HUES64 (cell line): ENCODE measurements at regions not wholly inside any gene's neighbourhood (a gene's known extent, or its start where the extent isn't known, plus 50 kb on each side); places are given as distances from the start of the nearest gene placed in this dataset.

Experiments used
- H3K27ac ChIP-seq: 2 replicates; pipeline ENCODE4 v1.7.0; 2013; ENCODE audit warnings: low read depth, low read length, inconsistent platforms
- H3K27me3 ChIP-seq: 2 replicates; pipeline ENCODE4 v1.6.1; 2013; ENCODE audit warnings: mild to moderate bottlenecking, low read length; ENCODE audit not compliant: insufficient read depth
- H3K36me3 ChIP-seq: 2 replicates; pipeline ENCODE4 v1.6.1; 2013; ENCODE audit warnings: mild to moderate bottlenecking, low read length; ENCODE audit not compliant: insufficient read depth
- H3K4me1 ChIP-seq: 2 replicates; pipeline ENCODE4 v1.6.1; 2013; ENCODE audit warnings: mild to moderate bottlenecking, low read length, moderate library complexity; ENCODE audit not compliant: insufficient read depth
- H3K4me3 ChIP-seq: 2 replicates; pipeline ENCODE4 v1.5.1; 2013; ENCODE audit warnings: mild to moderate bottlenecking, low read length, moderate library complexity
- H3K9ac ChIP-seq: 2 replicates; pipeline ENCODE4 v1.6.1; 2013; ENCODE audit warnings: mild to moderate bottlenecking, low read depth, low read length
- H3K9me3 ChIP-seq: 2 replicates; pipeline ENCODE4 v1.6.1; 2013; ENCODE audit warnings: low read depth, low read length; ENCODE audit not compliant: insufficient read depth
- WGBS: fragments of 150-250, 120-280 bp; methylation state at CpG from one replicate; pipeline ENCODE4 v1.1.7; 2013; ENCODE audit warnings: missing lambda C conversion rate; 5-methylcytosine and 5-hydroxymethylcytosine counted together

DNA sequence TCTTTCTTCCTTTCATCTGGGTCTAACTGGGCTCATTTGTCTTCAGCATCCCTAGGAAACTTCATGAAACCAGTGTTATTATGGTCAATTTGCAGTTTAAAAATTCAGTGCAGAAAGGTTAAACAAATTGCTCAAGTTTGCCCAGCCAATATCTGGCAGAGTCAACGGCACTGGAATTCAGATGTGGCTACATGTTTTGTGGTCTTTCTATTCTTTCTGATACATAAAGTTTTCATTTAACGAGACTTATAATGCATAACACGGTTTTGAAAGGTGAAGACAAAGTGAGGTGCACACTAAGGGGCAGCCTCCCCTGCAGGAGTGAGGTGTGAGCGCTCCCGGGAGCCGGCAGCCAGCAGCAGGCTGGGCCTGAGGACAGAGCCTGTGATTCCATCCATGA, 164.6 kb downstream of the RTP5 start:
- WGBS: 91% methylated on average over 6 of the region's 6 CpGs
- Histone ChIP-seq H3K9me3 (no peaks in the 10 kb centered on the region), H3K27me3 (peaks cover 86% of the 10 kb centered on the region)

DNA sequence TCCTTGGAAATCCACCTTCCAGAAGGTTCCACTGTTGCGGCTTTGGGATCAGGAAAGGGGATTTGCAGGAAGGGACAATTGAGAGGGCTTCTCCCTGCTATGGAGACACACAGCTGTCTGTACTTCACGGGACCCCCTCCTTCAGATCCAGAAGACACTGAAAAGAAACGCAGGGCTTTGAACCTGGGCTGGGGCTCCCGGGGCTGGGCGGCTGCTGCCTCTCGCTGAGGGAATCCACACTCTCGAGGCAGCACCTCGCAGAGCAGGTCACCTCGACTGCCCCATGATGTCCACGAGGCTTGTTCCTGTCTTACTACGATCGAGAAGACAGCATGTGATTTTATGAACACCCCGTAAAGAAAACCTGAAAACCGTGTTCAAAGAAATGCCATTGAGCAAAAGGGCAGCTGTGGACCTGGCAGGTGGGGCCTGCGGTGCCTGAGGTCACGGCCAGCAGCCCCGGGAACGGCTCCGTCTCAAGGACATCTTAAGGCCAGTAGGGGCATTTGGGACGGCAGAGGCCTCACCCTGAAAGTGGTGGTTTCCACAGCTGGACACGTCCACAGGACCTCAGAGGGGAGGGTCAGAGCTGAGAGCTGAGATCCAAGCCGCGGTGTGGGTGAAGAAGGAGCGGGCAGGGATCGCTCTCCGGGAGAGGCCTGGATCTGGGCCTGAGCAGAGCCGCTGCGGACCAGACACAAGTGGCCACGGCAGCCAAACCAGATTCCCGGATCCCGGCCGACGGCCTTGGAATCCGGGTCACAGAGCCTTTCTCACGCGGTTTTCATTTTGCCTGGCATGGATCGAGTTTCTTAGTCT, 165.7 kb downstream of the RTP5 start:
- Histone ChIP-seq H3K4me3 (no peak overlapping the region), H3K27me3 (peaks cover 93% of the 10 kb centered on the region), H3K9ac (no peak overlapping the region), H3K9me3 (no peaks in the 10 kb centered on the region), H3K4me1 (no peaks in the 10 kb centered on the region), H3K27ac (no peak overlapping the region), H3K36me3 (no peaks in the 10 kb centered on the region)
- WGBS: 91% methylated on average over 37 of the region's 37 CpGs

More for the DNA sequence above, 164.6 kb downstream of the RTP5 start:
- Histone ChIP-seq H3K4me1 (no peaks in the 10 kb centered on the region), H3K27ac (no peak overlapping the region), H3K4me3 (no peak overlapping the region), H3K9ac (no peak overlapping the region), H3K36me3 (no peaks in the 10 kb centered on the region)

GRCh38 chr2:242035858-242036652, 166.5 kb downstream of the RTP5 start:
- peaks cover 99% of the 10 kb centered on the region for H3K27me3 ChIP-seq

GRCh38 chr2:242036653-242036950, 167.1 kb downstream of the RTP5 start:
- Histone ChIP-seq H3K36me3 (no peaks in the 10 kb centered on the region), H3K4me3 (no peak overlapping the region), H3K4me1 (no peaks in the 10 kb centered on the region), H3K9ac (no peak overlapping the region), H3K9me3 (no peaks in the 10 kb centered on the region), H3K27me3 (peaks cover 99% of the 10 kb centered on the region), H3K27ac (no peak overlapping the region)
- 83% methylated on average over 7 of the region's 7 CpGs for WGBS

More at GRCh38 chr2:242035858-242036652, 166.5 kb downstream of the RTP5 start:
- H3K27ac ChIP-seq: no peak overlapping the region
- H3K36me3 ChIP-seq: no peaks in the 10 kb centered on the region
- H3K9me3 ChIP-seq: no peaks in the 10 kb centered on the region
- H3K4me1 ChIP-seq: no peaks in the 10 kb centered on the region
- no peak overlapping the region for H3K4me3 ChIP-seq
- 92% methylated on average over 17 of the region's 17 CpGs for WGBS
- no peak overlapping the region for H3K9ac ChIP-seq

DNA sequence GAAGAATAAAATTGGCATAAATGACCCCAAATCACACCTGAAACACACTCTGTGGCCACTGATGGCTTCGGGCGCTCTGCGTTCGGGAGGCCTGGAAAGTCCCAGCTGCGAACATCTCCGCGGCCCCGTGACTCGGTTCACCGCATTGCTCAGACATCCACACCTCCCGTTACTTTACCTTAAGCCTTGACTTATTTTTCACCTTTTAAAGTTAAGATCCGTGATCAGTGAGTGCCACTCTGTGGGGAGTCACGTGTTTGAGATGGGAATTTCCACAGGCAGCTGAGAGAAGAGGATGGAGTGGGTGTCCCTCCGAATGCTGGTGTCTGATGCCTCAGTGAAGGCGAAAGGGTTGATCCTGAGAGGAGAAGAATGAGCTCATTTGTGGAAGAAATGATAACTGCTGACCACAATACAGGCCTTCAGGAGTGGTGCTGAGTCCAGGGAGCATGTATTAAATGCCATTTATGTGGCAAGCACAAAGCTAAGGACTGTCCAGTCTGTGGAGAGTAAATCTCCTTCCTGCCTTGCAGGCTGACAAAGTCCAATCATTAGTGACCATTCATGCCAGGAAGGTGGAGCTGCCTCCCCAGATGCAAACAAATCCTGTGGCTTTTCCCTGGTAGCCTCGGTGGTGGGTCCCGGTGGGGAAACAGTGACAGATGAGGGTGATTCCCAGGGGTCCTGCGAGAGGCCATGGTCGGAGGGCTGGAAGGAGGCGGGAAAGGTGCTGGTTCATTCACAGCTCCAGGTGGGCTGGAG, 168.8 kb downstream of the RTP5 start:
- Histone ChIP-seq H3K27ac (no peak overlapping the region), H3K27me3 (peaks cover 100% of the 10 kb centered on the region), H3K36me3 (no peaks in the 10 kb centered on the region), H3K4me3 (no peak overlapping the region), H3K9me3 (no peaks in the 10 kb centered on the region), H3K9ac (no peak overlapping the region), H3K4me1 (no peaks in the 10 kb centered on the region)
- WGBS: 90% methylated on average over 20 of the region's 20 CpGs

GRCh38 chr2:242038928-242039341, 169.4 kb downstream of the RTP5 start:
- Histone ChIP-seq H3K36me3 (no peaks in the 10 kb centered on the region), H3K4me3 (no peak overlapping the region), H3K27ac (no peak overlapping the region), H3K9ac (no peak overlapping the region), H3K27me3 (peaks cover 100% of the 10 kb centered on the region), H3K9me3 (no peaks in the 10 kb centered on the region), H3K4me1 (no peaks in the 10 kb centered on the region)
- 74% methylated on average over 12 of the region's 13 CpGs for WGBS

DNA sequence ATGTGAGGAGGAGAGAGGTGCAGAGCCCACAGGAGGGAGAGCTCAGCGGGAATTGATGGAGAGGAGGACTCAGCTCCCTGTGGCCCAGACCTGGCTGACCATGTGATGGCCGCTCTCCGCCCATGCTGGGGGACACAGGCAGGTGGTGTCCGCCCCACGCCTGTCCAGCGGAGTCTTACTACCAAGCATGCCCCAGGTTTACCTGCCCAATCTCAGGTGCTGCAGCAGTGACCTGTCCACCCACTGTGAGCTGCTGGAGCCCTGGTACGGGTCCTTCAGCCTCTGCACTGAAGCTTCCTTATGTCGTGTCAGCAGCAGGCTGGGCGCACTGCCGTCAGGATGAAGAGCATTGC, 170.8 kb downstream of the RTP5 start:
- WGBS: 83% methylated on average over 10 of the region's 10 CpGs
- H3K27me3 ChIP-seq: peaks cover 100% of the 10 kb centered on the region
- H3K9me3 ChIP-seq: no peaks in the 10 kb centered on the region

DNA sequence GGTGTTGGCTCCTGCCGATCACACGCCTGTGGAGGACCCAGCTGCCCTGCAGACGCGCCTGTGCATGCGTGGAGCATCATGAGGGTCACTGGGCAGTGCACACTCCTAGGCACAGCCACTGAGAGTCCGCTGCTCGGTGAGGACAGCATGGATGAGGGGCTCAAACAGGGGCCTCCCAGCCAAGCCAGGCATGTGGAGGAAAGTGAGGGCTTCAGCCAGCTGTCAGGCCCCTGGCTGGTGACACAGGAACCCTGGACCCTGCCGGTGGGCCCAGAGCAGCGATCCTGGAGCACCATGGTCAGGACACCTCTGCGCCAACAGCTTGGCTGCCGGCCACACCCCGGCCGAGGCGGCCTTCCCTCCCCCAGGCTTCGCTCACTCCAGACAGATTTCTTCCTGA, 171.2 kb downstream of the RTP5 start:
- Histone ChIP-seq H3K27me3 (peaks cover 99% of the 10 kb centered on the region), H3K27ac (no peak overlapping the region), H3K4me1 (no peaks in the 10 kb centered on the region), H3K9me3 (no peaks in the 10 kb centered on the region), H3K4me3 (no peak overlapping the region), H3K9ac (no peak overlapping the region), H3K36me3 (no peaks in the 10 kb centered on the region)
- 91% methylated on average over 15 of the region's 15 CpGs for WGBS

More for the DNA sequence above, 170.8 kb downstream of the RTP5 start:
- H3K36me3 ChIP-seq: no peaks in the 10 kb centered on the region
- H3K4me3 ChIP-seq: no peak overlapping the region
- H3K4me1 ChIP-seq: no peaks in the 10 kb centered on the region
- H3K9ac ChIP-seq: no peak overlapping the region
- H3K27ac ChIP-seq: no peak overlapping the region

DNA sequence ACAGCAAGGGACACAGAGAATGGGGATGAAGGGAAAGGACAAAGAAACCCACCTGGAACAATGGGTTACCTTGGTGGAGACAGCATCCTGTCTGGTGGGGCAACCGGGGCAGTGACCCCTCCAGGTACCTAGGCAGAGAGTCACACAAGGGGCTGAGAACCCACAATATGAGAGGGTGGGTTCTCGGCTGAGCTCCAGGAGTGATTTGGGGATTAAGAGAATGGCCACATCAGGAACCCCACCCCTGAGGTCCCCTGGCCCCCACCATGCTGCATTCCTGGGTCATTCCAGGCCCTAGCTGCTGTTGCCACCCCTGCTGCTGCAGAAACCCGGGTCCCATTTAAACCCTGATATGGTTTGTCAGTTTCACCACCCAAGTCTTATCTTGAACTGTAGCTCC, 172.3 kb downstream of the RTP5 start:
- no peaks in the 10 kb centered on the region for H3K36me3 ChIP-seq
- peaks cover 96% of the 10 kb centered on the region for H3K27me3 ChIP-seq
- no peak overlapping the region for H3K27ac ChIP-seq
- no peaks in the 10 kb centered on the region for H3K9me3 ChIP-seq
- WGBS: 86% methylated on average over 3 of the region's 3 CpGs
- H3K4me3 ChIP-seq: no peak overlapping the region
- H3K9ac ChIP-seq: no peak overlapping the region
- no peaks in the 10 kb centered on the region for H3K4me1 ChIP-seq

GRCh38 chr2:242043538-242044312, 174.2 kb downstream of the RTP5 start:
- Histone ChIP-seq H3K9me3 (no peaks in the 10 kb centered on the region), H3K27ac (no peak overlapping the region), H3K9ac (no peak overlapping the region), H3K36me3 (no peaks in the 10 kb centered on the region), H3K27me3 (peaks cover 91% of the 10 kb centered on the region), H3K4me1 (no peaks in the 10 kb centered on the region), H3K4me3 (no peak overlapping the region)
- 75% methylated on average over 13 of the region's 13 CpGs for WGBS
